Endothelial cell of umbilical vein (primary cell): ENCODE measurements at regions not wholly inside any gene's neighbourhood (a gene's known extent, or its start where the extent isn't known, plus 50 kb on each side); places are given as distances from the start of the nearest gene placed in this dataset.

Experiments used
- BruUV-seq: library from RNA; stranded (reverse); fragments of 400-500 nt; replicated peaks from 2 replicates; lab custom pipeline; 2021; lab: Mats Ljungman, UMichigan
- CTCF ChIA-PET: fragments of 300-600, 350-600 bp; sonication (Branson Sonifier 250); formaldehyde crosslinking; loops from one replicate; lab custom pipeline; 2021; ENCODE audit warnings: antibody characterized with exemption, inconsistent platforms; lab: Charles Lee
- POLR2A ChIA-PET: fragments of 300-600, 350-600 bp; sonication (Branson Sonifier 250); formaldehyde crosslinking; loops from one replicate; lab custom pipeline; 2021; ENCODE audit warnings: antibody characterized with exemption, inconsistent platforms; lab: Charles Lee
- DNase-seq: peaks from one replicate; pipeline ENCODE4 v3.0.0-alpha.2; 2011; ENCODE audit warnings: low read depth, low spot score
- FAIRE-seq: peaks from 2 replicates; lab custom pipeline; 2011; peaks lifted over from hg19 to GRCh38; lab: Jason Lieb, UNC
- H2AFZ ChIP-seq: 2 replicates; pipeline ENCODE4 v1.6.0; 2012; ENCODE audit warnings: low read depth, low read length, control low read depth, inconsistent platforms
- H3K27ac ChIP-seq: 2 replicates; pipeline ENCODE4 v1.5.1; 2011; ENCODE audit warnings: low read depth, mild to moderate bottlenecking, control low read depth, low read length, moderate library complexity; ENCODE audit not compliant: insufficient read depth
- H3K27me3 ChIP-seq, 2 experiments: 2 replicates each; pipeline versions ENCODE4 v1.6.0 to v1.6.1; 2011; ENCODE audit warnings: low read length in 2 of 2, mixed read lengths in 1 of 2; ENCODE audit not compliant: control insufficient read depth in 2 of 2, insufficient read depth in 2 of 2
- H3K36me3 ChIP-seq, 2 experiments: 2 replicates in 1 of 2; 3 replicates in 1 of 2; pipeline ENCODE4 v1.5.1; 2011; ENCODE audit warnings: low read length in 2 of 2, mild to moderate bottlenecking in 1 of 2, moderate library complexity in 1 of 2; ENCODE audit not compliant: control insufficient read depth in 2 of 2, insufficient read depth in 2 of 2; ENCODE audit errors: extremely low read depth in 1 of 2
- H3K4me1 ChIP-seq: 3 replicates; pipeline ENCODE4 v1.5.1; 2011; ENCODE audit warnings: mild to moderate bottlenecking, low read length; ENCODE audit not compliant: control insufficient read depth, insufficient read depth; ENCODE audit errors: extremely low read depth
- H3K4me2 ChIP-seq: 2 replicates; pipeline ENCODE4 v1.6.1; 2011; ENCODE audit warnings: low read length, control low read depth, mixed read lengths; ENCODE audit not compliant: insufficient read depth
- H3K4me3 ChIP-seq, 3 experiments: fragments of 200-600 bp in 1 of 3; sonication (generic), shearing (Covaris generic) in 1 of 3; replicated peaks in 1 of 3; 2 replicates each; pipeline ENCODE4 v1.5.1; 2011 to 2016; ENCODE audit warnings: control low read depth in 3 of 3, low read length in 3 of 3, mild to moderate bottlenecking in 2 of 3, inconsistent platforms in 1 of 3, low read depth in 1 of 3, moderate library complexity in 1 of 3; ENCODE audit not compliant: insufficient read depth in 1 of 3
- H3K79me2 ChIP-seq: 2 replicates; pipeline ENCODE4 v1.6.0; 2012; ENCODE audit warnings: low read length, inconsistent platforms; ENCODE audit not compliant: control insufficient read depth, insufficient read depth
- H3K9ac ChIP-seq: replicated peaks from 2 replicates; pipeline ENCODE3; 2011; ENCODE audit warnings: low read length, control low read depth; ENCODE audit not compliant: insufficient read depth; ENCODE audit errors: extremely low read depth
- H3K9me1 ChIP-seq: replicated peaks from 3 replicates; pipeline ENCODE4 v1.6.0; 2011; ENCODE audit warnings: mild to moderate bottlenecking, low read length; ENCODE audit not compliant: control insufficient read depth, insufficient read depth; ENCODE audit errors: extremely low read depth
- H3K9me3 ChIP-seq: replicated peaks from 2 replicates; pipeline ENCODE4 v1.5.1; 2012; ENCODE audit warnings: low read length, inconsistent platforms; ENCODE audit not compliant: control insufficient read depth, insufficient read depth
- H4K20me1 ChIP-seq: replicated peaks from 2 replicates; pipeline ENCODE3; 2011; ENCODE audit warnings: mild to moderate bottlenecking, low read length; ENCODE audit not compliant: control insufficient read depth, insufficient read depth; ENCODE audit errors: extremely low read depth
- CTCF ChIP-seq, 2 donors: IDR thresholded peaks; 1 replicate in 1 of 2; 2 replicates in 1 of 2; pipeline ENCODE4 v1.5.1; 2011; ENCODE audit warnings: low read length in 2 of 2, mild to moderate bottlenecking in 2 of 2, moderate library complexity in 2 of 2, control low read depth in 1 of 2, inconsistent platforms in 1 of 2, low read depth in 1 of 2; ENCODE audit not compliant: insufficient read depth in 1 of 2; ENCODE audit errors: extremely low read depth in 1 of 2
- EZH2 ChIP-seq: IDR thresholded peaks from 2 replicates; pipeline ENCODE4 v1.6.1; 2012; ENCODE audit warnings: borderline replicate concordance, low read depth, mild to moderate bottlenecking, moderate library complexity, low read length, inconsistent platforms; ENCODE audit not compliant: severe bottlenecking
- FOS ChIP-seq: IDR thresholded peaks from 2 replicates; pipeline ENCODE4 v1.6.1; 2011; ENCODE audit warnings: mild to moderate bottlenecking, low read length, moderate library complexity, borderline replicate concordance; ENCODE audit not compliant: insufficient read depth
- GATA2 ChIP-seq: IDR thresholded peaks from 2 replicates; pipeline ENCODE4 v1.7.0; 2011; ENCODE audit warnings: low read depth, mild to moderate bottlenecking, moderate library complexity, mixed read lengths, low read length; ENCODE audit not compliant: insufficient read length, insufficient read depth
- JUN ChIP-seq: IDR thresholded peaks from 2 replicates; pipeline ENCODE4 v1.6.1; 2011; ENCODE audit warnings: borderline replicate concordance, low read depth; ENCODE audit not compliant: insufficient read length, insufficient read depth
- MYC ChIP-seq: IDR thresholded peaks from one replicate; pipeline ENCODE4 v1.6.1; 2011; ENCODE audit warnings: mild to moderate bottlenecking, low read depth, low read length
- POLR2A ChIP-seq: IDR thresholded peaks from 2 replicates; pipeline ENCODE4 v1.6.1; 2012; ENCODE audit warnings: low read depth, mild to moderate bottlenecking, control low read depth, low read length
- POLR2AphosphoS5 ChIP-seq: IDR thresholded peaks from 2 replicates; pipeline ENCODE4 v1.6.1; 2012; ENCODE audit warnings: low read depth, mild to moderate bottlenecking, control low read depth, low read length, moderate library complexity; ENCODE audit not compliant: insufficient read depth
- dilution Hi-C: fragments of 300-500 bp; cut with MboI; formaldehyde crosslinking; loops from one replicate; pipeline ENCODE4 v1.15.0; 2019; ENCODE audit warnings: low sequenced_read_pairs; ENCODE audit not compliant: extremely low pct_ligation_motif_present
- intact Hi-C: fragments of 100-400 bp; cut with micrococcal nuclease; formaldehyde crosslinking; loops from one replicate; pipeline ENCODE4 v1.10.0; 2022
- TF ChIP-seq, protein P1 (sequence below): IDR thresholded peaks from 2 replicates; pipeline ENCODE4 v1.6.1; 2011; ENCODE audit not compliant: insufficient read depth, insufficient read length

- DNase-seq, result no peak
- dilution Hi-C loops, result no loop called here
- Histone ChIP-seq H2AFZ (no peak overlapping the region), H3K27ac (no peak overlapping the region), H3K4me2 (no peak overlapping the region), H3K79me2 (no peaks in the 10 kb centered on the region), H3K4me3 (no peak overlapping the region), H3K9me1 (no peaks in the 10 kb centered on the region), H3K27me3 (no peaks in the 10 kb centered on the region), H3K9ac (no peak overlapping the region), H3K36me3 (no peaks in the 10 kb centered on the region), H3K4me1 (no peaks in the 10 kb centered on the region), H3K9me3 (peaks cover 2% of the 10 kb centered on the region), H4K20me1 (no peaks in the 10 kb centered on the region)
- BruUV-seq, result no TSS peak
- no peak for FAIRE-seq
- ChIA-PET POLR2A (no interaction called here), CTCF (no interaction called here)
- TF ChIP-seq POLR2A (no peak), JUN (no peak), GATA2 (no peak), EZH2 (no peak), MYC (no peak), POLR2AphosphoS5 (no peak), FOS (no peak), CTCF (IDR thresholded peaks at IDR 0.05; ENCODE audit: extremely low read depth in 1 of 2, insufficient read depth in 1 of 2, low read depth in 1 of 2, low read length in 2 of 2) (no peak)
- TF ChIP-seq, protein P1, sequence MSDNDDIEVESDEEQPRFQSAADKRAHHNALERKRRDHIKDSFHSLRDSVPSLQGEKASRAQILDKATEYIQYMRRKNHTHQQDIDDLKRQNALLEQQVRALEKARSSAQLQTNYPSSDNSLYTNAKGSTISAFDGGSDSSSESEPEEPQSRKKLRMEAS, result no peak
- intact Hi-C loops, result no loop called here
Observed at GRCh38 chr2:123609077-123609476, 416.0 kb upstream of the CNTNAP5 start.
